ENCODE measurements at regions not wholly inside any gene's neighbourhood (a gene's known extent, or its start where the extent isn't known, plus 50 kb on each side); places are given as distances from the start of the nearest gene placed in this dataset.

DNA sequence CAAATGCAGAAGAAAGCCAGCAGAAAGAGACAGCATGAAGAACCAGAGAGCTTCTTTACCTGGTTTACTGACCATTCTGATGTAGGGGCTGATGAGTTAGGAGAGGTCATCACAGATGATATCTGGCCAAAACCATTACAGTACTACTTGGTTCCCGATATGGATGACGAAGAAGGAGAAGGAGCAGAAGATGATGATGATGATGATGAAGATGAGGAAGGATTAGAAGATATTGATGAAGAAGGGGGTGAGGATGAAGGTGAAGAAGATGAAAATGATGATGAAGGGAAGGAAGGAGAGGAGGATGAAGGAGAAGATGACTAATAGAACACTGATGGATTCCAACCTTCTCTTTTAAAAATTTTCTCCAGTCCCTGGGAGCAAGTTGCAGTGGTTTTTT is 178.2 kb upstream of the CRY1 start:
- H3K27ac ChIP-seq: no peak overlapping the region
- TF ChIP-seq, protein P1, sequence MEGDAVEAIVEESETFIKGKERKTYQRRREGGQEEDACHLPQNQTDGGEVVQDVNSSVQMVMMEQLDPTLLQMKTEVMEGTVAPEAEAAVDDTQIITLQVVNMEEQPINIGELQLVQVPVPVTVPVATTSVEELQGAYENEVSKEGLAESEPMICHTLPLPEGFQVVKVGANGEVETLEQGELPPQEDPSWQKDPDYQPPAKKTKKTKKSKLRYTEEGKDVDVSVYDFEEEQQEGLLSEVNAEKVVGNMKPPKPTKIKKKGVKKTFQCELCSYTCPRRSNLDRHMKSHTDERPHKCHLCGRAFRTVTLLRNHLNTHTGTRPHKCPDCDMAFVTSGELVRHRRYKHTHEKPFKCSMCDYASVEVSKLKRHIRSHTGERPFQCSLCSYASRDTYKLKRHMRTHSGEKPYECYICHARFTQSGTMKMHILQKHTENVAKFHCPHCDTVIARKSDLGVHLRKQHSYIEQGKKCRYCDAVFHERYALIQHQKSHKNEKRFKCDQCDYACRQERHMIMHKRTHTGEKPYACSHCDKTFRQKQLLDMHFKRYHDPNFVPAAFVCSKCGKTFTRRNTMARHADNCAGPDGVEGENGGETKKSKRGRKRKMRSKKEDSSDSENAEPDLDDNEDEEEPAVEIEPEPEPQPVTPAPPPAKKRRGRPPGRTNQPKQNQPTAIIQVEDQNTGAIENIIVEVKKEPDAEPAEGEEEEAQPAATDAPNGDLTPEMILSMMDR (IDR thresholded peaks at IDR 0.05): no peak
- DNase-seq (no peak), ATAC-seq (no peak)
- H3K27me3 ChIP-seq (ENCODE audit: insufficient read depth in 3 of 3, low read length in 2 of 3): peaks cover 0 to 1% (median 0%) of the 10 kb centered on the region in 3 donors
- H3K36me3 ChIP-seq (ENCODE audit: insufficient read depth in 1 of 2, low read depth in 1 of 2): no peaks in the 10 kb centered on the region
- intact Hi-C loops (cut with DNase I): no loop called here
- no peak overlapping the region for H3K4me3 ChIP-seq
- H3K4me1 ChIP-seq: no peaks in the 10 kb centered on the region
- 68 to 93% (median 92%) methylated on average over 2 of the region's 2 CpGs for WGBS, 3 donors
- no peaks in the 10 kb centered on the region for H3K9me3 ChIP-seq

DNA sequence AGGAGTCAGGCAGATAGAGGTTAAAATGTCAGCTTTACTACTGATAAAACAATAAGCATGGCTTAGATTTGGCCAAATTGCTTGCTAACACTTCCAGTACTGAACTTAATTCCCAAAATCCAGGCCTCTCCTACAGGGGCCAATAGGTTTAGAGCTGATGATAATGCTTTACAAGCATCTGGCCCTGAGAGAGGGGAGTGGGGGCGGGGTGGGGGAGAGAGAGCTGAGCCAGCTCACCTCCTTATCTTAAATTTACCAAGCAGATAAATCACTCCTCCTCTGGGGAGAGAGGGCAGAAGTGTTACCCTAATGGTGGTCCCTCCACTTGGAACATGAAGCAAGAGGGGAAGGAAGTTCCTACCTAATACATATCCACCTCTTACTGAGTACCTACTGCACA is 182.2 kb upstream of the CRY1 start:
- TF ChIP-seq, protein P1 (IDR thresholded peaks at IDR 0.05): no peak
- Histone ChIP-seq H3K36me3 (ENCODE audit: insufficient read depth in 1 of 2, low read depth in 1 of 2) (no peaks in the 10 kb centered on the region), H3K27ac (no peak overlapping the region), H3K9me3 (peaks cover 12% of the 10 kb centered on the region), H3K4me1 (no peaks in the 10 kb centered on the region), H3K4me3 (no peak overlapping the region), H3K27me3 (ENCODE audit: insufficient read depth in 3 of 3, low read length in 2 of 3) (peaks cover 0 to 1% (median 0%) of the 10 kb centered on the region in 3 donors)
- 59 to 65% (median 64%) methylated on average over 1 of the region's 1 CpG for WGBS, 3 donors
- DNase-seq: no peak
- intact Hi-C loops (cut with DNase I): no loop called here
- ATAC-seq: no peak

DNA sequence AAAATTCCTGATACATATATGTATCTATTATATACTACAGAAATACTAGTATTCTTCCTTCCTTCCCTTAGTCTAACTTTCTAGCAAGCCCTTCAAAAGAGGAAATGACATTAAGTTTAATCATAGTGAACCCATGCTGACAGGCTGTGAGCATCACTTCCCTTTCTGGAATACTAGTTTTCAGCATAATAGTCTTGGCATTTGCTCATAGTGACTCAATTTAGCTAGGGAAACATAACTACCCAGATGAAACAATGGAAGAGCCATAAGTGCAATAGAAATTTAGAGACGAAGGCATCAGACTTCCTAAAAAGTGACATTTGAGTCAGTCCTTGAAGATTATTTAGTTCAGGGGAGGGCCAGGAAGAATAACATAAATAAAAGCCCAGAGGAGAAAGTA is 184.5 kb upstream of the CRY1 start:
- Histone ChIP-seq H3K4me1 (no peaks in the 10 kb centered on the region), H3K9me3 (peaks cover 12% of the 10 kb centered on the region), H3K4me3 (no peak overlapping the region), H3K36me3 (ENCODE audit: insufficient read depth in 1 of 2, low read depth in 1 of 2) (no peaks in the 10 kb centered on the region), H3K27ac (no peak overlapping the region), H3K27me3 (ENCODE audit: insufficient read depth in 3 of 3, low read length in 2 of 3) (peaks cover 0 to 1% (median 0%) of the 10 kb centered on the region in 3 donors)
- TF ChIP-seq, protein P1 (IDR thresholded peaks at IDR 0.05): no peak
- 65 to 73% (median 66%) methylated on average over 1 of the region's 1 CpG for WGBS, 3 donors
- ATAC-seq: no peak
- intact Hi-C loops (cut with DNase I): no loop called here
- DNase-seq: no peak

DNA sequence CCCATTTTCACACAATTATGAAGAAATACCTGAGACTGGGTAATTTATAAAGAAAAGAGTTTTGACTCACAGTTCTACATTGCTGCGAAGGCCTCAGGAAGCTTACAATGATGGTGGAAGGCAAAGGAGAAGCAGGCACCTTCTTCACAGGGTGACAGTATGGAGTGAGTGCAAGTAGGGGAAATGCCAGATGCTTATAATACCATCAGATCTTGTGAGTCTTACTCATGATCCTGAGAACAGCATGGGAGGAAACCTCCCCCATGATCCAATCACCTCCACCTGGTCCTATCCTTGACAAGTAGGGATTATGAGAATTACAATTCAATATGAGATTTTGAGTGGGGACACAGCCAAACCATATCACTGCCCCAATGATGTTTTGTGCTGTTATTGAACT is 189.3 kb upstream of the CRY1 start:
- H3K4me3 ChIP-seq: no peak overlapping the region
- no peaks in the 10 kb centered on the region for H3K36me3 ChIP-seq (ENCODE audit: insufficient read depth in 1 of 2, low read depth in 1 of 2)
- peaks cover 12% of the 10 kb centered on the region for H3K9me3 ChIP-seq
- intact Hi-C loops (cut with DNase I): no loop called here
- 90 to 92% (median 92%) methylated on average over 1 of the region's 1 CpG for WGBS, 3 donors
- DNase-seq (no peak), ATAC-seq (no peak)
- TF ChIP-seq, protein P1 (IDR thresholded peaks at IDR 0.05): no peak
- no peaks in the 10 kb centered on the region for H3K4me1 ChIP-seq
- H3K27me3 ChIP-seq (ENCODE audit: insufficient read depth in 3 of 3, low read length in 2 of 3): no peaks in the 10 kb centered on the region
- no peak overlapping the region for H3K27ac ChIP-seq

DNA sequence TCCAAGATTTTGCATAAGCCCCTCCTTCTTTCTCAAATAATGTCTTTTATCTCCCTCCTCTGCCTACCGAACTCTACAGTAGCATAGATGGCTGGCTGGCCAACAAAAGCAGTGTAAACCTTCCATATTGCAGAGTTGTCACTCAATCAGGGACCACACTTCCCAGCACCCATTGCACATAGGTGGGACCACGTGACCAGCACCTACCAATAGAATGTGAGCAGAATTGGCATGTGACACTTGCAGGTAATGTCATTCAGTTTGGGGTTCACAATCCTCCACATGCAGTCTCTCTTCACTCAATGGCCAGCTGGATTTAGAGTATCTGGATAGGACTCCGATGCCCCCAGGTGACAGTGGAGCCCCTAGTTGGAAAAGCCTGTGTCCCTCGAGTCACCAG is 190.3 kb upstream of the CRY1 start:
- Histone ChIP-seq H3K4me1 (no peaks in the 10 kb centered on the region), H3K9me3 (peaks cover 11% of the 10 kb centered on the region), H3K36me3 (ENCODE audit: insufficient read depth in 1 of 2, low read depth in 1 of 2) (no peaks in the 10 kb centered on the region), H3K27me3 (ENCODE audit: insufficient read depth in 3 of 3, low read length in 2 of 3) (no peaks in the 10 kb centered on the region), H3K4me3 (no peak overlapping the region), H3K27ac (no peak overlapping the region)
- no peak for DNase-seq
- WGBS, 3 donors: 78 to 86% (median 82%) methylated on average over 4 of the region's 4 CpGs
- TF ChIP-seq, protein P1 (IDR thresholded peaks at IDR 0.05): no peak
- ATAC-seq: no peak
- intact Hi-C loops (cut with DNase I): no loop called here
